A673 (cell line): ENCODE measurements at regions not wholly inside any gene's neighbourhood (a gene's known extent, or its start where the extent isn't known, plus 50 kb on each side); places are given as distances from the start of the nearest gene placed in this dataset.

Source experiments
- BruUV-seq: library from RNA; stranded (reverse); fragments of 400-500 nt; replicated peaks from 2 replicates; lab custom pipeline; 2021; lab: Mats Ljungman, UMichigan
- CTCF ChIA-PET: fragments of 300-600 bp; sonication (Branson Sonifier 250); formaldehyde crosslinking; loops from one replicate; lab custom pipeline; 2022; ENCODE audit warnings: antibody characterized with exemption; lab: Charles Lee
- POLR2A ChIA-PET: fragments of 300-600 bp; sonication (Branson Sonifier 250); formaldehyde crosslinking; loops from one replicate; lab custom pipeline; 2022; ENCODE audit warnings: antibody characterized with exemption; ENCODE audit not compliant: low non-redundant PET; lab: Charles Lee
- DNase-seq: peaks from one replicate; pipeline ENCODE4 v3.0.0-alpha.2; 2015; ENCODE audit warnings: low spot score
- H3K27ac ChIP-seq: fragments of 200-600 bp; sonication (generic); 2 replicates; pipeline ENCODE4 v1.5.1; 2016; ENCODE audit warnings: mixed run types, low read depth, mild to moderate bottlenecking, mixed read lengths, antibody characterized with exemption, low read length; ENCODE audit not compliant: poor library complexity, severe bottlenecking
- H3K27me3 ChIP-seq: fragments of 200-600 bp; sonication (generic); replicated peaks from 2 replicates; pipeline ENCODE4 v1.6.1; 2017; ENCODE audit warnings: mixed run types, low read depth, mild to moderate bottlenecking, mixed read lengths, antibody characterized with exemption, low read length; ENCODE audit not compliant: insufficient read depth, poor library complexity
- H3K36me3 ChIP-seq: fragments of 200-600 bp; sonication (generic); 2 replicates; pipeline ENCODE4 v1.6.1; 2016; ENCODE audit warnings: mixed run types, mild to moderate bottlenecking, mixed read lengths, antibody characterized with exemption, low read length; ENCODE audit not compliant: insufficient read depth, poor library complexity, severe bottlenecking
- H3K4me1 ChIP-seq: fragments of 200-600 bp; sonication (generic); 2 replicates; pipeline ENCODE4 v1.6.1; 2017; ENCODE audit warnings: mixed run types, mild to moderate bottlenecking, mixed read lengths, antibody characterized with exemption, low read length; ENCODE audit not compliant: insufficient read depth, poor library complexity, severe bottlenecking
- H3K4me3 ChIP-seq: fragments of 200-600 bp; sonication (generic); 2 replicates; pipeline ENCODE4 v1.5.1; 2016; ENCODE audit warnings: low read depth, mixed run types, mild to moderate bottlenecking, mixed read lengths, low read length; ENCODE audit not compliant: poor library complexity, severe bottlenecking
- H3K9me3 ChIP-seq: fragments of 200-600 bp; sonication (generic); 2 replicates; pipeline ENCODE4 v1.6.1; 2016; ENCODE audit warnings: mixed run types, low read depth, mild to moderate bottlenecking, mixed read lengths, antibody characterized with exemption, low read length; ENCODE audit not compliant: poor library complexity, severe bottlenecking
- CTCF ChIP-seq: fragments of 300-800, 200-600 bp; sonication (generic); conservative IDR thresholded peaks from 2 replicates; pipeline ENCODE4 v1.5.1; 2017; ENCODE audit warnings: low read depth, mild to moderate bottlenecking, antibody characterized with exemption, low read length, moderate library complexity, mixed read lengths
- EZH2 ChIP-seq: fragments of 200-600 bp; sonication (generic); IDR thresholded peaks from 2 replicates; pipeline ENCODE4 v1.6.1; 2017; ENCODE audit warnings: borderline replicate concordance, low read depth, mild to moderate bottlenecking, mixed read lengths, antibody characterized with exemption, low read length; ENCODE audit not compliant: poor library complexity, severe bottlenecking
- intact Hi-C: fragments of 100-400 bp; cut with micrococcal nuclease; formaldehyde crosslinking; loops from one replicate; pipeline ENCODE4 v1.10.0; 2022; ENCODE audit not compliant: unreplicated experiment

- Histone ChIP-seq H3K27ac (no peak overlapping the region), H3K27me3 (peaks cover 13% of the 10 kb centered on the region), H3K36me3 (no peaks in the 10 kb centered on the region), H3K4me3 (no peak overlapping the region), H3K9me3 (no peaks in the 10 kb centered on the region), H3K4me1 (no peaks in the 10 kb centered on the region)
- POLR2A ChIA-PET = no interaction called here
- CTCF ChIA-PET = no interaction called here
- no peak for TF ChIP-seq CTCF
- TF ChIP-seq EZH2 = no peak
- no peak for DNase-seq
- no TSS peak for BruUV-seq
- intact Hi-C loops = no loop called here
Observed at GRCh38 chr1:4601941-4602340, 52.5 kb upstream of the AJAP1 start.

GRCh38 chr1:4602462-4603294, 51.7 kb upstream of the AJAP1 start:
- Histone ChIP-seq H3K4me3 (no peak overlapping the region), H3K9me3 (no peaks in the 10 kb centered on the region), H3K36me3 (no peaks in the 10 kb centered on the region), H3K27ac (no peak overlapping the region), H3K27me3 (peaks cover 13% of the 10 kb centered on the region), H3K4me1 (no peaks in the 10 kb centered on the region)
- TF ChIP-seq CTCF (no peak), EZH2 (no peak)
- intact Hi-C loops = no loop called here
- ChIA-PET POLR2A (no interaction called here), CTCF (no interaction called here)
- DNase-seq = no peak
- no TSS peak for BruUV-seq

GRCh38 chr1:4603295-4604110, 50.9 kb upstream of the AJAP1 start:
- intact Hi-C loops = no loop called here
- Histone ChIP-seq H3K4me1 (no peaks in the 10 kb centered on the region), H3K27ac (no peak overlapping the region), H3K4me3 (no peak overlapping the region), H3K9me3 (peaks cover under 1% of the 10 kb centered on the region), H3K27me3 (peaks cover 13% of the 10 kb centered on the region), H3K36me3 (no peaks in the 10 kb centered on the region)
- ChIA-PET POLR2A (no interaction called here), CTCF (no interaction called here)
- BruUV-seq = no TSS peak
- TF ChIP-seq EZH2 (no peak), CTCF (no peak)
- no peak for DNase-seq
